ENCODE measurements at regions not wholly inside any gene's neighbourhood (a gene's known extent, or its start where the extent isn't known, plus 50 kb on each side); places are given as distances from the start of the nearest gene placed in this dataset.

DNA sequence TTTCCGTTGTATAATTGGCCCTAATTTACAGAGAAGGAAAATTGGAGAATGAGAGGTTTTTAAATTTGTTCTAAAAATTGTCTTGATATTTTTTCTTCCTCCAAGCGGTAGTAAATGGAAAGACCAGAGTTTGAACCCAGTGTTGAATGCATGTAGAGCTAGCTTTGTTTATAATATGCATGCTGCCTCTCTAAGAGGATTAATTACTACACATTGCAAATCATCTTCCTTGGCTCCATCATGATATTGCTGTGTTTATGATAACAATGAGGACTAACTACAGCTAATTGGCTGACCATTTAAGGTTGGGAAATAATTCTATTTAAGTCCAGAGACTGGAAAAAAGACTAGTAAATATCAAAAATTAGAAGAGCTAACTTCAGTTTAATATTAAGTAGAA is 338.5 kb downstream of the PLK2 start:
- Histone ChIP-seq H3K36me3 (ENCODE audit: control insufficient read depth in 2 of 2, extremely low read depth in 1 of 2, insufficient read depth in 2 of 2, low read length in 2 of 2) (no peaks in the 10 kb centered on the region), H3K9me3 (ENCODE audit: control insufficient read depth, low read depth, low read length) (no peaks in the 10 kb centered on the region), H3K27me3 (ENCODE audit: control insufficient read depth, extremely low read depth, insufficient read depth, low read length) (no peaks in the 10 kb centered on the region), H3K79me2 (ENCODE audit: control insufficient read depth, insufficient read depth, low read length) (no peaks in the 10 kb centered on the region), H3K4me2 (ENCODE audit: control insufficient read depth, extremely low read depth, insufficient read depth, low read depth, low read length) (no peak overlapping the region), H3K4me1 (ENCODE audit: control insufficient read depth, extremely low read depth, insufficient read depth, low read length) (no peaks in the 10 kb centered on the region), H2AFZ (ENCODE audit: control insufficient read depth, low read length) (no peak overlapping the region), H3K9me1 (ENCODE audit: control insufficient read depth, extremely low read depth, insufficient read depth, low read length) (no peaks in the 10 kb centered on the region), H3K27ac (ENCODE audit: control insufficient read depth, insufficient read depth, low read length) (no peak overlapping the region), H3K9ac (ENCODE audit: control insufficient read depth, extremely low read depth, insufficient read depth, low read length) (no peak overlapping the region), H3K4me3 (ENCODE audit: control insufficient read depth in 2 of 3, extremely low read depth in 1 of 3, insufficient read depth in 2 of 3, low read depth in 1 of 3, low read length in 3 of 3) (no peak overlapping the region), H4K20me1 (ENCODE audit: control insufficient read depth, extremely low read depth, insufficient read depth, low read length) (no peaks in the 10 kb centered on the region)
- no peak for FAIRE-seq
- TF ChIP-seq EZH2 (IDR thresholded peaks at IDR 0.05; ENCODE audit: low read length) (no peak), CTCF (optimal IDR thresholded peaks at IDR 0.05 in 1 of 3, IDR thresholded peaks at IDR 0.05 in 1 of 3, conservative IDR thresholded peaks at IDR 0.05 in 1 of 3; ENCODE audit: extremely low read depth in 1 of 3, insufficient read depth in 2 of 3, low read length in 3 of 3) (no peak)
- no peak for DNase-seq (ENCODE audit: low read depth, low spot score)
- dilution Hi-C loops (cut with MboI; ENCODE audit: extremely low pct_ligation_motif_present, low sequenced_read_pairs): no loop called here

GRCh38 chr5:58117542-58117941 is 342.3 kb downstream of the PLK2 start:
- Histone ChIP-seq H4K20me1 (ENCODE audit: control insufficient read depth, extremely low read depth, insufficient read depth, low read length) (no peaks in the 10 kb centered on the region), H3K4me2 (ENCODE audit: control insufficient read depth, extremely low read depth, insufficient read depth, low read depth, low read length) (no peak overlapping the region), H3K4me1 (ENCODE audit: control insufficient read depth, extremely low read depth, insufficient read depth, low read length) (peaks cover 14% of the 10 kb centered on the region), H3K9ac (ENCODE audit: control insufficient read depth, extremely low read depth, insufficient read depth, low read length) (no peak overlapping the region), H3K27ac (ENCODE audit: control insufficient read depth, insufficient read depth, low read length) (no peak overlapping the region), H3K79me2 (ENCODE audit: control insufficient read depth, insufficient read depth, low read length) (no peaks in the 10 kb centered on the region), H3K36me3 (ENCODE audit: control insufficient read depth in 2 of 2, extremely low read depth in 1 of 2, insufficient read depth in 2 of 2, low read length in 2 of 2) (no peaks in the 10 kb centered on the region), H2AFZ (ENCODE audit: control insufficient read depth, low read length) (no peak overlapping the region), H3K9me3 (ENCODE audit: control insufficient read depth, low read depth, low read length) (no peaks in the 10 kb centered on the region), H3K4me3 (ENCODE audit: control insufficient read depth in 2 of 3, extremely low read depth in 1 of 3, insufficient read depth in 2 of 3, low read depth in 1 of 3, low read length in 3 of 3) (no peak overlapping the region), H3K9me1 (ENCODE audit: control insufficient read depth, extremely low read depth, insufficient read depth, low read length) (no peaks in the 10 kb centered on the region), H3K27me3 (ENCODE audit: control insufficient read depth, extremely low read depth, insufficient read depth, low read length) (no peaks in the 10 kb centered on the region)
- FAIRE-seq: no peak
- no peak for TF ChIP-seq EZH2 (IDR thresholded peaks at IDR 0.05; ENCODE audit: low read length)
- TF ChIP-seq CTCF (optimal IDR thresholded peaks at IDR 0.05 in 1 of 3, IDR thresholded peaks at IDR 0.05 in 1 of 3, conservative IDR thresholded peaks at IDR 0.05 in 1 of 3; ENCODE audit: extremely low read depth in 1 of 3, insufficient read depth in 2 of 3, low read length in 3 of 3): no peak
- DNase-seq (ENCODE audit: low read depth, low spot score): no peak
- dilution Hi-C loops (cut with MboI; ENCODE audit: extremely low pct_ligation_motif_present, low sequenced_read_pairs): no loop called here
